Keratinocyte (primary cell): ENCODE measurements at regions not wholly inside any gene's neighbourhood (a gene's known extent, or its start where the extent isn't known, plus 50 kb on each side); places are given as distances from the start of the nearest gene placed in this dataset.

Source experiments
- DNase-seq: peaks from one replicate; pipeline ENCODE4 v3.0.0-alpha.2; 2011; ENCODE audit warnings: low read depth, missing footprints, low spot score
- FAIRE-seq: peaks from 2 replicates; lab custom pipeline; 2011; peaks lifted over from hg19 to GRCh38; lab: Jason Lieb, UNC
- H2AFZ ChIP-seq: 2 replicates; pipeline ENCODE4 v1.6.0; 2012; ENCODE audit warnings: low read length, control low read depth, inconsistent platforms; ENCODE audit not compliant: control insufficient read depth
- H3K27ac ChIP-seq: 2 replicates; pipeline ENCODE4 v1.5.1; 2011; ENCODE audit warnings: low read length; ENCODE audit not compliant: control insufficient read depth, insufficient read depth
- H3K27me3 ChIP-seq: 3 replicates; pipeline ENCODE4 v1.6.0; 2011; ENCODE audit warnings: low read length; ENCODE audit not compliant: control insufficient read depth, insufficient read depth; ENCODE audit errors: extremely low read depth
- H3K36me3 ChIP-seq, 2 experiments: 2 replicates in 1 of 2; 3 replicates in 1 of 2; pipeline ENCODE4 v1.5.1; 2011; ENCODE audit warnings: low read length in 2 of 2, mild to moderate bottlenecking in 1 of 2; ENCODE audit not compliant: control insufficient read depth in 2 of 2, insufficient read depth in 2 of 2; ENCODE audit errors: extremely low read depth in 1 of 2
- H3K4me1 ChIP-seq: 3 replicates; pipeline ENCODE4 v1.5.1; 2011; ENCODE audit warnings: low read length; ENCODE audit not compliant: control insufficient read depth, insufficient read depth; ENCODE audit errors: extremely low read depth
- H3K4me2 ChIP-seq: 3 replicates; pipeline ENCODE4 v1.6.0; 2011; ENCODE audit warnings: low read depth, low read length; ENCODE audit not compliant: control insufficient read depth, insufficient read depth; ENCODE audit errors: extremely low read depth
- H3K4me3 ChIP-seq, 3 experiments: fragments of 200-600 bp in 1 of 3; sonication (generic) in 1 of 3; 2 replicates in 2 of 3; 3 replicates in 1 of 3; pipeline ENCODE4 v1.5.1; 2011 to 2016; ENCODE audit warnings: low read length in 3 of 3, mild to moderate bottlenecking in 3 of 3, control low read depth in 2 of 3, inconsistent platforms in 1 of 3, low read depth in 1 of 3, mixed read lengths in 1 of 3, mixed run types in 1 of 3, moderate library complexity in 1 of 3; ENCODE audit not compliant: control insufficient read depth in 2 of 3, insufficient read depth in 2 of 3; ENCODE audit errors: extremely low read depth in 1 of 3
- H3K79me2 ChIP-seq: 2 replicates; pipeline ENCODE4 v1.6.0; 2012; ENCODE audit warnings: low read length; ENCODE audit not compliant: control insufficient read depth, insufficient read depth
- H3K9ac ChIP-seq: 3 replicates; pipeline ENCODE4 v1.6.0; 2011; ENCODE audit warnings: low read length; ENCODE audit not compliant: control insufficient read depth, insufficient read depth; ENCODE audit errors: extremely low read depth
- H3K9me1 ChIP-seq: 3 replicates; pipeline ENCODE4 v1.6.0; 2011; ENCODE audit warnings: low read length; ENCODE audit not compliant: control insufficient read depth, insufficient read depth; ENCODE audit errors: extremely low read depth
- H3K9me3 ChIP-seq: 2 replicates; pipeline ENCODE4 v1.5.1; 2012; ENCODE audit warnings: low read depth, low read length; ENCODE audit not compliant: control insufficient read depth
- H4K20me1 ChIP-seq: 3 replicates; pipeline ENCODE4 v1.6.0; 2011; ENCODE audit warnings: low read length; ENCODE audit not compliant: control insufficient read depth, insufficient read depth; ENCODE audit errors: extremely low read depth
- EZH2 ChIP-seq: IDR thresholded peaks from one replicate; pipeline ENCODE4 v1.6.1; 2012; ENCODE audit warnings: inconsistent platforms, mild to moderate bottlenecking, low read length, moderate library complexity
- dilution Hi-C: fragments of 300-500 bp; cut with MboI; formaldehyde crosslinking; loops from one replicate; pipeline ENCODE4 v1.7.0; 2020; ENCODE audit warnings: low sequenced_read_pairs; ENCODE audit not compliant: extremely low pct_ligation_motif_present
- TF ChIP-seq, protein P1 (sequence below), 3 experiments: IDR thresholded peaks in 1 of 3; conservative IDR thresholded peaks in 1 of 3; optimal IDR thresholded peaks in 1 of 3; 2 replicates in 2 of 3; 3 replicates in 1 of 3; pipeline versions ENCODE3 to v1.5.1; 2011; ENCODE audit warnings: low read length in 3 of 3, mild to moderate bottlenecking in 3 of 3, moderate library complexity in 2 of 3, control low read depth in 1 of 3, inconsistent platforms in 1 of 3; ENCODE audit not compliant: insufficient read depth in 2 of 3; ENCODE audit errors: extremely low read depth in 1 of 3

- H3K9me1 ChIP-seq, result no peaks in the 10 kb centered on the region
- H2AFZ ChIP-seq, result no peak overlapping the region
- H3K27ac ChIP-seq, result no peak overlapping the region
- no peak for FAIRE-seq
- TF ChIP-seq, protein P1, sequence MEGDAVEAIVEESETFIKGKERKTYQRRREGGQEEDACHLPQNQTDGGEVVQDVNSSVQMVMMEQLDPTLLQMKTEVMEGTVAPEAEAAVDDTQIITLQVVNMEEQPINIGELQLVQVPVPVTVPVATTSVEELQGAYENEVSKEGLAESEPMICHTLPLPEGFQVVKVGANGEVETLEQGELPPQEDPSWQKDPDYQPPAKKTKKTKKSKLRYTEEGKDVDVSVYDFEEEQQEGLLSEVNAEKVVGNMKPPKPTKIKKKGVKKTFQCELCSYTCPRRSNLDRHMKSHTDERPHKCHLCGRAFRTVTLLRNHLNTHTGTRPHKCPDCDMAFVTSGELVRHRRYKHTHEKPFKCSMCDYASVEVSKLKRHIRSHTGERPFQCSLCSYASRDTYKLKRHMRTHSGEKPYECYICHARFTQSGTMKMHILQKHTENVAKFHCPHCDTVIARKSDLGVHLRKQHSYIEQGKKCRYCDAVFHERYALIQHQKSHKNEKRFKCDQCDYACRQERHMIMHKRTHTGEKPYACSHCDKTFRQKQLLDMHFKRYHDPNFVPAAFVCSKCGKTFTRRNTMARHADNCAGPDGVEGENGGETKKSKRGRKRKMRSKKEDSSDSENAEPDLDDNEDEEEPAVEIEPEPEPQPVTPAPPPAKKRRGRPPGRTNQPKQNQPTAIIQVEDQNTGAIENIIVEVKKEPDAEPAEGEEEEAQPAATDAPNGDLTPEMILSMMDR (optimal IDR thresholded peaks at IDR 0.05 in 1 of 3, IDR thresholded peaks at IDR 0.05 in 1 of 3, conservative IDR thresholded peaks at IDR 0.05 in 1 of 3; ENCODE audit: extremely low read depth in 1 of 3, insufficient read depth in 2 of 3, low read length in 3 of 3), result no peak
- TF ChIP-seq EZH2, result no peak
- no peak overlapping the region for H3K4me3 ChIP-seq
- H4K20me1 ChIP-seq, result no peaks in the 10 kb centered on the region
- no peaks in the 10 kb centered on the region for H3K27me3 ChIP-seq
- dilution Hi-C loops, result no loop called here
- DNase-seq, result no peak
- H3K4me1 ChIP-seq, result no peaks in the 10 kb centered on the region
- no peaks in the 10 kb centered on the region for H3K36me3 ChIP-seq
- no peak overlapping the region for H3K9ac ChIP-seq
- H3K4me2 ChIP-seq, result no peak overlapping the region
- no peaks in the 10 kb centered on the region for H3K9me3 ChIP-seq
- no peaks in the 10 kb centered on the region for H3K79me2 ChIP-seq
Observed at GRCh38 chr9:3576328-3576727, 50.5 kb upstream of the RFX3 start.

DNA sequence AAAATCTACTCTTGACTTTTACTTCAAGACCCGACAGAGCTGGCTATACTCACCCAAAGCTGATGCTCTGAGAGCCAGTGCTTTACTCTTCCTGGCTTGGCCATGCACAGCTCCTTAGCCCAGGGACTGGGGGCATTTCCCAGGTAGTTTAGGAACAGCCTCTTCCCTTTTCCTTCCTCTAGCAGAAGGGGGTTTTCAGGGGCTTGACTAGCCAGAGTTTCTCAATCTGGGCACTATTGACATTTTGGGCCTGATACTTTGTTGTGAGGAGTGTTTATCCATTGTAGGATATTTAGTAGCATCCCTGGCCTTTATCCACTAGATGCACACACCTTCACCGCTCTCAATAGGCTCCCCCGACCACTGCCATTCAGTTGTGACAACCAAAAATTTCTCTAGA, 50.0 kb upstream of the RFX3 start:
- Histone ChIP-seq H3K27me3 (no peaks in the 10 kb centered on the region), H3K36me3 (no peaks in the 10 kb centered on the region), H3K4me1 (no peaks in the 10 kb centered on the region), H3K9me3 (no peaks in the 10 kb centered on the region), H3K79me2 (no peaks in the 10 kb centered on the region), H3K27ac (no peak overlapping the region), H3K4me2 (no peak overlapping the region), H4K20me1 (no peaks in the 10 kb centered on the region), H2AFZ (no peak overlapping the region), H3K4me3 (no peak overlapping the region), H3K9ac (no peak overlapping the region), H3K9me1 (no peaks in the 10 kb centered on the region)
- TF ChIP-seq, protein P1 (optimal IDR thresholded peaks at IDR 0.05 in 1 of 3, IDR thresholded peaks at IDR 0.05 in 1 of 3, conservative IDR thresholded peaks at IDR 0.05 in 1 of 3; ENCODE audit: extremely low read depth in 1 of 3, insufficient read depth in 2 of 3, low read length in 3 of 3), result no peak
- TF ChIP-seq EZH2, result no peak
- DNase-seq (no peak), FAIRE-seq (no peak)
- dilution Hi-C loops, result no loop called here
